AG10803 (cell line): ENCODE measurements at regions not wholly inside any gene's neighbourhood (a gene's known extent, or its start where the extent isn't known, plus 50 kb on each side); places are given as distances from the start of the nearest gene placed in this dataset.
A peak's percentile ranks its signal among the peaks of the same experiment; 100 is the strongest.

ENCODE experiments used
- DNase-seq: peaks from one replicate; pipeline ENCODE4 v3.0.0; 2010; ENCODE audit warnings: low read depth
- H3K4me3 ChIP-seq: 2 replicates; pipeline ENCODE4 v1.5.1; 2011; ENCODE audit warnings: mild to moderate bottlenecking, low read length, control low read depth
- CTCF ChIP-seq: conservative IDR thresholded peaks from 2 replicates; pipeline ENCODE4 v1.5.1; 2011; ENCODE audit warnings: mild to moderate bottlenecking, low read length, control low read depth, inconsistent platforms

GRCh38 chr11:34745195-34745594 lies 124.3 kb downstream of the EHF start:
- TF ChIP-seq CTCF: no peak
- H3K4me3 ChIP-seq: no peak overlapping the region
- DNase-seq: no peak

GRCh38 chr11:34744511-34744910 lies 123.6 kb downstream of the EHF start:
- H3K4me3 ChIP-seq: no peak overlapping the region
- TF ChIP-seq CTCF: no peak
- DNase-seq: no peak

- H3K4me3 ChIP-seq: no peak overlapping the region
- DNase-seq: no peak
- no peak for TF ChIP-seq CTCF
These were observed 117.3 kb downstream of the EHF start for GRCh38 chr11:34738237-34738636.

- no peak for DNase-seq
- no peak for TF ChIP-seq CTCF
- no peak overlapping the region for H3K4me3 ChIP-seq
These were observed 111.9 kb downstream of the EHF start for GRCh38 chr11:34732831-34733230.

GRCh38 chr11:34731603-34732002 lies 110.7 kb downstream of the EHF start:
- TF ChIP-seq CTCF: no peak
- H3K4me3 ChIP-seq: no peak overlapping the region
- peak; percentile 1 for DNase-seq

GRCh38 chr11:34730544-34731295 lies 109.8 kb downstream of the EHF start:
- no peak overlapping the region for H3K4me3 ChIP-seq
- no peak for TF ChIP-seq CTCF
- no peak for DNase-seq

GRCh38 chr11:34728609-34729008 lies 107.7 kb downstream of the EHF start:
- no peak overlapping the region for H3K4me3 ChIP-seq
- DNase-seq: no peak
- no peak for TF ChIP-seq CTCF
